PC-3 (cell line): ENCODE measurements at regions not wholly inside any gene's neighbourhood (a gene's known extent, or its start where the extent isn't known, plus 50 kb on each side); places are given as distances from the start of the nearest gene placed in this dataset.

Source experiments
- ATAC-seq: fragments of 200-7000 bp; cut with Tn5 transposase; 2 replicates; pipeline ENCODE4 v1.9.1; 2020; ENCODE audit warnings: mild to moderate bottlenecking, moderate library complexity
- BruUV-seq: library from RNA; stranded (reverse); fragments of 400-500 nt; replicated peaks from 2 replicates; lab custom pipeline; 2021; lab: Mats Ljungman, UMichigan
- CTCF ChIA-PET: fragments of 300-600 bp; sonication (Branson Sonifier 250); formaldehyde crosslinking; loops from one replicate; lab custom pipeline; 2022; ENCODE audit warnings: antibody characterized with exemption; lab: Charles Lee
- POLR2A ChIA-PET: fragments of 300-600 bp; sonication (Branson Sonifier 250); formaldehyde crosslinking; loops from one replicate; lab custom pipeline; 2022; ENCODE audit warnings: antibody characterized with exemption; ENCODE audit not compliant: unreplicated experiment; lab: Charles Lee
- DNase-seq: peaks from one replicate; pipeline ENCODE4 v3.0.0-alpha.2; 2015
- H2AFZ ChIP-seq: fragments of 300-600 bp; sonication (generic); 2 replicates; pipeline ENCODE4 v1.6.0; 2016; ENCODE audit warnings: antibody characterized with exemption, low read length
- H3F3A ChIP-seq: fragments of 300-600 bp; sonication (generic); one replicate; pipeline ENCODE4 v1.6.0; 2017; ENCODE audit warnings: antibody characterized with exemption, low read length, control low read depth, mild to moderate bottlenecking; ENCODE audit not compliant: unreplicated experiment
- H3K27ac ChIP-seq: fragments of 300-600 bp; sonication (generic); 2 replicates; pipeline ENCODE4 v1.5.1; 2016; ENCODE audit warnings: mild to moderate bottlenecking, low read length
- H3K27me3 ChIP-seq: fragments of 300-600 bp; sonication (generic); 2 replicates; pipeline ENCODE4 v1.6.1; 2016; ENCODE audit warnings: low read length, mixed read lengths
- H3K36me3 ChIP-seq: fragments of 300-600 bp; sonication (generic); 2 replicates; pipeline ENCODE4 v1.6.1; 2016; ENCODE audit warnings: low read depth, mixed run types, low read length, mixed read lengths
- H3K4me1 ChIP-seq: fragments of 300-600 bp; sonication (generic); 2 replicates; pipeline ENCODE4 v1.5.1; 2016; ENCODE audit warnings: low read length; ENCODE audit not compliant: insufficient read depth
- H3K4me2 ChIP-seq: fragments of 300-600 bp; sonication (generic); 2 replicates; pipeline ENCODE4 v1.6.0; 2016; ENCODE audit warnings: low read length
- H3K4me3 ChIP-seq: fragments of 300-600 bp; sonication (generic); 2 replicates; pipeline ENCODE4 v1.5.1; 2016; ENCODE audit warnings: mild to moderate bottlenecking, low read length, mixed read lengths
- H3K79me2 ChIP-seq: fragments of 300-600 bp; sonication (generic); 2 replicates; pipeline ENCODE4 v1.6.1; 2017; ENCODE audit warnings: low read length, mixed read lengths
- H3K9ac ChIP-seq: fragments of 300-600 bp; sonication (generic); 2 replicates; pipeline ENCODE4 v1.6.0; 2016; ENCODE audit warnings: mild to moderate bottlenecking, low read length
- H3K9me2 ChIP-seq: fragments of 300-600 bp; sonication (generic); replicated peaks from 2 replicates; pipeline ENCODE4 v1.6.1; 2016; ENCODE audit warnings: mixed run types, low read length, mixed read lengths
- H3K9me3 ChIP-seq: fragments of 300-600 bp; sonication (generic); 2 replicates; pipeline ENCODE4 v1.6.1; 2016; ENCODE audit warnings: low read length, mixed read lengths
- H4K20me1 ChIP-seq: fragments of 300-600 bp; sonication (generic); 2 replicates; pipeline ENCODE4 v1.6.1; 2016; ENCODE audit warnings: low read length, mixed read lengths
- EZH2 ChIP-seq: fragments of 300-600 bp; sonication (generic); IDR thresholded peaks from one replicate; pipeline ENCODE4 v1.6.1; 2017; ENCODE audit warnings: antibody characterized with exemption, mild to moderate bottlenecking, low read length; ENCODE audit not compliant: unreplicated experiment
- EZH2phosphoT487 ChIP-seq: fragments of 300-600 bp; sonication (generic); IDR thresholded peaks from 2 replicates; pipeline ENCODE4 v1.6.1; 2018; ENCODE audit warnings: mild to moderate bottlenecking, antibody characterized with exemption, low read length, borderline replicate concordance
- intact Hi-C: fragments of 100-400 bp; cut with micrococcal nuclease; formaldehyde crosslinking; loops from 2 replicates; pipeline ENCODE4 v1.9.0; 2023
- TF ChIP-seq, protein P1 (sequence below): fragments of 300-600 bp; sonication (generic); conservative IDR thresholded peaks from 2 replicates; pipeline ENCODE4 v1.5.1; 2017; ENCODE audit warnings: antibody characterized with exemption, low read depth, mild to moderate bottlenecking, low read length

DNA sequence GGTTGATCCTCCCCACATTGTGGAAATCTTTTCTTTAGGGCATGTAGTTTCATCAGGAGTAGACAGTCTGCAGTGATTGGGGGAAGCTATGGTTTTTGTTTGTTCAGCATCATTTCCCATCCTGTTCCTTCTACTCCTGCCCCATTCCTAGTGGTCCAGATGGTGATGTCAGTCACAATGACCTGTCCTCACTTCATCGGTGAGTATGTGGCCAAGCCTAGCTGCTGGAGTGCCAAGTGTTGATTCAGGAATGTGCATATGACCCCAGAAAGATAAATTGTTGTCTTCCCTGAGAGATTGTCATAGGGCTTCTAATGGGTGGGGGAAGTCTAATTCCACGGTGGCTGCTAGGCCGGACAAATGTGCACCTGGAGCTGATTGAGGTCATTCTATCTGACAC is 130.6 kb upstream of the FAT1 start:
- no peaks in the 10 kb centered on the region for H3K9me2 ChIP-seq
- H3K27ac ChIP-seq: no peak overlapping the region
- no peaks in the 10 kb centered on the region for H3K79me2 ChIP-seq
- ATAC-seq (no peak), DNase-seq (peak; percentile 10)
- no peaks in the 10 kb centered on the region for H3K36me3 ChIP-seq
- ChIA-PET POLR2A (no interaction called here), CTCF (no interaction called here)
- intact Hi-C loops: no loop called here
- BruUV-seq: no TSS peak
- no peaks in the 10 kb centered on the region for H3K9me3 ChIP-seq
- H4K20me1 ChIP-seq: no peaks in the 10 kb centered on the region
- no peak overlapping the region for H2AFZ ChIP-seq
- no peaks in the 10 kb centered on the region for H3F3A ChIP-seq
- H3K27me3 ChIP-seq: no peaks in the 10 kb centered on the region
- H3K4me1 ChIP-seq: no peaks in the 10 kb centered on the region
- TF ChIP-seq, protein P1, sequence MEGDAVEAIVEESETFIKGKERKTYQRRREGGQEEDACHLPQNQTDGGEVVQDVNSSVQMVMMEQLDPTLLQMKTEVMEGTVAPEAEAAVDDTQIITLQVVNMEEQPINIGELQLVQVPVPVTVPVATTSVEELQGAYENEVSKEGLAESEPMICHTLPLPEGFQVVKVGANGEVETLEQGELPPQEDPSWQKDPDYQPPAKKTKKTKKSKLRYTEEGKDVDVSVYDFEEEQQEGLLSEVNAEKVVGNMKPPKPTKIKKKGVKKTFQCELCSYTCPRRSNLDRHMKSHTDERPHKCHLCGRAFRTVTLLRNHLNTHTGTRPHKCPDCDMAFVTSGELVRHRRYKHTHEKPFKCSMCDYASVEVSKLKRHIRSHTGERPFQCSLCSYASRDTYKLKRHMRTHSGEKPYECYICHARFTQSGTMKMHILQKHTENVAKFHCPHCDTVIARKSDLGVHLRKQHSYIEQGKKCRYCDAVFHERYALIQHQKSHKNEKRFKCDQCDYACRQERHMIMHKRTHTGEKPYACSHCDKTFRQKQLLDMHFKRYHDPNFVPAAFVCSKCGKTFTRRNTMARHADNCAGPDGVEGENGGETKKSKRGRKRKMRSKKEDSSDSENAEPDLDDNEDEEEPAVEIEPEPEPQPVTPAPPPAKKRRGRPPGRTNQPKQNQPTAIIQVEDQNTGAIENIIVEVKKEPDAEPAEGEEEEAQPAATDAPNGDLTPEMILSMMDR: no peak
- TF ChIP-seq EZH2phosphoT487: no peak
- TF ChIP-seq EZH2: no peak
- no peak overlapping the region for H3K9ac ChIP-seq
- H3K4me3 ChIP-seq: no peak overlapping the region
- H3K4me2 ChIP-seq: no peak overlapping the region

- no peak overlapping the region for H3K27ac ChIP-seq
- no peak overlapping the region for H2AFZ ChIP-seq
- ChIA-PET POLR2A (no interaction called here), CTCF (no interaction called here)
- H3K9me3 ChIP-seq: no peaks in the 10 kb centered on the region
- no peaks in the 10 kb centered on the region for H3K9me2 ChIP-seq
- H3K79me2 ChIP-seq: no peaks in the 10 kb centered on the region
- no peaks in the 10 kb centered on the region for H3K4me1 ChIP-seq
- no peaks in the 10 kb centered on the region for H3F3A ChIP-seq
- TF ChIP-seq, protein P1: no peak
- no peak for TF ChIP-seq EZH2
- TF ChIP-seq EZH2phosphoT487: no peak
- intact Hi-C loops: loop anchor here (5.0 kb wide), 1 partner anchor 33 kb away; no protein-coding TSS in a partner anchor
- H3K36me3 ChIP-seq: no peaks in the 10 kb centered on the region
- no peak overlapping the region for H3K4me3 ChIP-seq
- no peaks in the 10 kb centered on the region for H3K27me3 ChIP-seq
- DNase-seq: no peak
- no peak overlapping the region for H3K4me2 ChIP-seq
- no peak for ATAC-seq
- H4K20me1 ChIP-seq: no peaks in the 10 kb centered on the region
- H3K9ac ChIP-seq: no peak overlapping the region
- BruUV-seq: no TSS peak
These were observed 131.5 kb upstream of the FAT1 start for GRCh38 chr4:186855111-186855510.

- CTCF ChIA-PET: no interaction called here
- Histone ChIP-seq H3F3A (no peaks in the 10 kb centered on the region), H3K27me3 (no peaks in the 10 kb centered on the region), H3K79me2 (no peaks in the 10 kb centered on the region), H3K9ac (no peak overlapping the region), H2AFZ (no peak overlapping the region), H3K4me2 (no peak overlapping the region), H3K36me3 (no peaks in the 10 kb centered on the region), H3K4me3 (no peak overlapping the region), H4K20me1 (no peaks in the 10 kb centered on the region), H3K4me1 (peaks cover 14% of the 10 kb centered on the region), H3K9me3 (no peaks in the 10 kb centered on the region), H3K27ac (no peak overlapping the region), H3K9me2 (no peaks in the 10 kb centered on the region)
- intact Hi-C loops: loop anchor here (1.0 to 5.0 kb wide), 2 partner anchors 35 to 128 kb away; no protein-coding TSS in a partner anchor
- ATAC-seq: peak; percentile 48
- no TSS peak for BruUV-seq
- TF ChIP-seq EZH2: no peak
- no peak for TF ChIP-seq EZH2phosphoT487
- TF ChIP-seq, protein P1: no peak
- DNase-seq: no peak
- POLR2A ChIA-PET: no interaction called here
These were observed 134.1 kb upstream of the FAT1 start for GRCh38 chr4:186857793-186858192.
